ENCODE measurements at regions not wholly inside any gene's neighbourhood (a gene's known extent, or its start where the extent isn't known, plus 50 kb on each side); places are given as distances from the start of the nearest gene placed in this dataset.
A peak's percentile ranks its signal among the peaks of the same experiment; 100 is the strongest.

DNA sequence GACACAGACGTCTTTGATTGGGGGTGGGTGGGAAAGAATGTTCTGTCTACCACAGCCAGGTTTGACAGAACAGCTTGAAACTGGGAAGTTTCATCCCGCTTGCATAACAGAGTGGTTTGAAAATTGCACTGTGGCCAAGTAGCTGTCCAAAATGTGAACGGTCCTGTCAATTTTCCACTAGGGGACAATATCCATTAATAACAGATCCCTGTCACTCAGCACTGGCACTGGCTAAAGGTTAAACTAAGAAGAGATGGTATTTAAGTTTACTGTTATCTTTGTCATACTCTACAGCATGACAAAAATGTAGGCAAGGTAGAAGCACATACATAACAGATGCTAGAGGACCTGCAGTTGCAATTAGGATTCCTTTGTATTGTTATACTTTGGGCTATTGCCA is 55.6 kb upstream of the ACMSD start (continued):
- TF ChIP-seq, protein P1, sequence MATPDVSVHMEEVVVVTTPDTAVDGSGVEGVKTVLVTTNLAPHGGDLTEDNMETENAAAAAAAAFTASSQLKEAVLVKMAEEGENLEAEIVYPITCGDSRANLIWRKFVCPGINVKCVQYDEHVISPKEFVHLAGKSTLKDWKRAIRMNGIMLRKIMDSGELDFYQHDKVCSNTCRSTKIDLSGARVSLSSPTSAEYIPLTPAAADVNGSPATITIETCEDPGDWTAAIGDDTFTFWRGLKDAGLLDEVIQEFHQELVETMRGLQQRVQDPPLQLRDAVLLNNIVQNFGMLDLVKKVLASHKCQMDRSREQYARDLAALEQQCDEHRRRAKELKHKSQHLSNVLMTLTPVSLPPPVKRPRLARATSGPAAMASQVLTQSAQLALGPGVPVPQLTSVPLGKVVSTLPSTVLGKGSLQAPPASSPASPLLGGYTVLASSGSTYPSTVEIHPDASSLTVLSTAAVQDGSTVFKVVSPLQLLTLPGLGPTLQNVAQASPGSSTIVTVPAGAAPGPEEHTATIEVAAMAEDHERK (CRISPR knock-in tag; IDR thresholded peaks at IDR 0.05; ENCODE audit: low read depth) = no peak
- TF ChIP-seq ZNF34 (CRISPR knock-in tag; IDR thresholded peaks at IDR 0.05; ENCODE audit: borderline replicate concordance) = no peak
- TF ChIP-seq, protein P2, sequence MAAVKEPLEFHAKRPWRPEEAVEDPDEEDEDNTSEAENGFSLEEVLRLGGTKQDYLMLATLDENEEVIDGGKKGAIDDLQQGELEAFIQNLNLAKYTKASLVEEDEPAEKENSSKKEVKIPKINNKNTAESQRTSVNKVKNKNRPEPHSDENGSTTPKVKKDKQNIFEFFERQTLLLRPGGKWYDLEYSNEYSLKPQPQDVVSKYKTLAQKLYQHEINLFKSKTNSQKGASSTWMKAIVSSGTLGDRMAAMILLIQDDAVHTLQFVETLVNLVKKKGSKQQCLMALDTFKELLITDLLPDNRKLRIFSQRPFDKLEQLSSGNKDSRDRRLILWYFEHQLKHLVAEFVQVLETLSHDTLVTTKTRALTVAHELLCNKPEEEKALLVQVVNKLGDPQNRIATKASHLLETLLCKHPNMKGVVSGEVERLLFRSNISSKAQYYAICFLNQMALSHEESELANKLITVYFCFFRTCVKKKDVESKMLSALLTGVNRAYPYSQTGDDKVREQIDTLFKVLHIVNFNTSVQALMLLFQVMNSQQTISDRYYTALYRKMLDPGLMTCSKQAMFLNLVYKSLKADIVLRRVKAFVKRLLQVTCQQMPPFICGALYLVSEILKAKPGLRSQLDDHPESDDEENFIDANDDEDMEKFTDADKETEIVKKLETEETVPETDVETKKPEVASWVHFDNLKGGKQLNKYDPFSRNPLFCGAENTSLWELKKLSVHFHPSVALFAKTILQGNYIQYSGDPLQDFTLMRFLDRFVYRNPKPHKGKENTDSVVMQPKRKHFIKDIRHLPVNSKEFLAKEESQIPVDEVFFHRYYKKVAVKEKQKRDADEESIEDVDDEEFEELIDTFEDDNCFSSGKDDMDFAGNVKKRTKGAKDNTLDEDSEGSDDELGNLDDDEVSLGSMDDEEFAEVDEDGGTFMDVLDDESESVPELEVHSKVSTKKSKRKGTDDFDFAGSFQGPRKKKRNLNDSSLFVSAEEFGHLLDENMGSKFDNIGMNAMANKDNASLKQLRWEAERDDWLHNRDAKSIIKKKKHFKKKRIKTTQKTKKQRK (IDR thresholded peaks at IDR 0.05; ENCODE audit: low read length) = no peak
- TF ChIP-seq IKZF4 (CRISPR knock-in tag; IDR thresholded peaks at IDR 0.05; ENCODE audit: borderline replicate concordance, low read depth, not compliant biosample characterization) = no peak
- no peak for TF ChIP-seq ZNF737 (CRISPR knock-in tag; IDR thresholded peaks at IDR 0.05; ENCODE audit: borderline replicate concordance)
- TF ChIP-seq, protein P3, sequence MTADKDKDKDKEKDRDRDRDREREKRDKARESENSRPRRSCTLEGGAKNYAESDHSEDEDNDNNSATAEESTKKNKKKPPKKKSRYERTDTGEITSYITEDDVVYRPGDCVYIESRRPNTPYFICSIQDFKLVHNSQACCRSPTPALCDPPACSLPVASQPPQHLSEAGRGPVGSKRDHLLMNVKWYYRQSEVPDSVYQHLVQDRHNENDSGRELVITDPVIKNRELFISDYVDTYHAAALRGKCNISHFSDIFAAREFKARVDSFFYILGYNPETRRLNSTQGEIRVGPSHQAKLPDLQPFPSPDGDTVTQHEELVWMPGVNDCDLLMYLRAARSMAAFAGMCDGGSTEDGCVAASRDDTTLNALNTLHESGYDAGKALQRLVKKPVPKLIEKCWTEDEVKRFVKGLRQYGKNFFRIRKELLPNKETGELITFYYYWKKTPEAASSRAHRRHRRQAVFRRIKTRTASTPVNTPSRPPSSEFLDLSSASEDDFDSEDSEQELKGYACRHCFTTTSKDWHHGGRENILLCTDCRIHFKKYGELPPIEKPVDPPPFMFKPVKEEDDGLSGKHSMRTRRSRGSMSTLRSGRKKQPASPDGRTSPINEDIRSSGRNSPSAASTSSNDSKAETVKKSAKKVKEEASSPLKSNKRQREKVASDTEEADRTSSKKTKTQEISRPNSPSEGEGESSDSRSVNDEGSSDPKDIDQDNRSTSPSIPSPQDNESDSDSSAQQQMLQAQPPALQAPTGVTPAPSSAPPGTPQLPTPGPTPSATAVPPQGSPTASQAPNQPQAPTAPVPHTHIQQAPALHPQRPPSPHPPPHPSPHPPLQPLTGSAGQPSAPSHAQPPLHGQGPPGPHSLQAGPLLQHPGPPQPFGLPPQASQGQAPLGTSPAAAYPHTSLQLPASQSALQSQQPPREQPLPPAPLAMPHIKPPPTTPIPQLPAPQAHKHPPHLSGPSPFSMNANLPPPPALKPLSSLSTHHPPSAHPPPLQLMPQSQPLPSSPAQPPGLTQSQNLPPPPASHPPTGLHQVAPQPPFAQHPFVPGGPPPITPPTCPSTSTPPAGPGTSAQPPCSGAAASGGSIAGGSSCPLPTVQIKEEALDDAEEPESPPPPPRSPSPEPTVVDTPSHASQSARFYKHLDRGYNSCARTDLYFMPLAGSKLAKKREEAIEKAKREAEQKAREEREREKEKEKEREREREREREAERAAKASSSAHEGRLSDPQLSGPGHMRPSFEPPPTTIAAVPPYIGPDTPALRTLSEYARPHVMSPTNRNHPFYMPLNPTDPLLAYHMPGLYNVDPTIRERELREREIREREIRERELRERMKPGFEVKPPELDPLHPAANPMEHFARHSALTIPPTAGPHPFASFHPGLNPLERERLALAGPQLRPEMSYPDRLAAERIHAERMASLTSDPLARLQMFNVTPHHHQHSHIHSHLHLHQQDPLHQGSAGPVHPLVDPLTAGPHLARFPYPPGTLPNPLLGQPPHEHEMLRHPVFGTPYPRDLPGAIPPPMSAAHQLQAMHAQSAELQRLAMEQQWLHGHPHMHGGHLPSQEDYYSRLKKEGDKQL (CRISPR knock-in tag; IDR thresholded peaks at IDR 0.05; ENCODE audit: low read depth) = no peak
- TF ChIP-seq, protein P4, sequence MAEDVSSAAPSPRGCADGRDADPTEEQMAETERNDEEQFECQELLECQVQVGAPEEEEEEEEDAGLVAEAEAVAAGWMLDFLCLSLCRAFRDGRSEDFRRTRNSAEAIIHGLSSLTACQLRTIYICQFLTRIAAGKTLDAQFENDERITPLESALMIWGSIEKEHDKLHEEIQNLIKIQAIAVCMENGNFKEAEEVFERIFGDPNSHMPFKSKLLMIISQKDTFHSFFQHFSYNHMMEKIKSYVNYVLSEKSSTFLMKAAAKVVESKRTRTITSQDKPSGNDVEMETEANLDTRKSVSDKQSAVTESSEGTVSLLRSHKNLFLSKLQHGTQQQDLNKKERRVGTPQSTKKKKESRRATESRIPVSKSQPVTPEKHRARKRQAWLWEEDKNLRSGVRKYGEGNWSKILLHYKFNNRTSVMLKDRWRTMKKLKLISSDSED (CRISPR knock-in tag; IDR thresholded peaks at IDR 0.05) = no peak
- TF ChIP-seq, protein P5, sequence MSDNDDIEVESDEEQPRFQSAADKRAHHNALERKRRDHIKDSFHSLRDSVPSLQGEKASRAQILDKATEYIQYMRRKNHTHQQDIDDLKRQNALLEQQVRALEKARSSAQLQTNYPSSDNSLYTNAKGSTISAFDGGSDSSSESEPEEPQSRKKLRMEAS (IDR thresholded peaks at IDR 0.05) = no peak
- TF ChIP-seq KAT8 (CRISPR knock-in tag; IDR thresholded peaks at IDR 0.05) = 0 out of 2 replicates have a peak, but pooled peaks have one; percentile 28
- TF ChIP-seq ZNF205 (CRISPR knock-in tag; IDR thresholded peaks at IDR 0.05) = no peak
- no peak for TF ChIP-seq ZNF773 (CRISPR knock-in tag; IDR thresholded peaks at IDR 0.05; ENCODE audit: borderline replicate concordance)
- TF ChIP-seq, protein P6, sequence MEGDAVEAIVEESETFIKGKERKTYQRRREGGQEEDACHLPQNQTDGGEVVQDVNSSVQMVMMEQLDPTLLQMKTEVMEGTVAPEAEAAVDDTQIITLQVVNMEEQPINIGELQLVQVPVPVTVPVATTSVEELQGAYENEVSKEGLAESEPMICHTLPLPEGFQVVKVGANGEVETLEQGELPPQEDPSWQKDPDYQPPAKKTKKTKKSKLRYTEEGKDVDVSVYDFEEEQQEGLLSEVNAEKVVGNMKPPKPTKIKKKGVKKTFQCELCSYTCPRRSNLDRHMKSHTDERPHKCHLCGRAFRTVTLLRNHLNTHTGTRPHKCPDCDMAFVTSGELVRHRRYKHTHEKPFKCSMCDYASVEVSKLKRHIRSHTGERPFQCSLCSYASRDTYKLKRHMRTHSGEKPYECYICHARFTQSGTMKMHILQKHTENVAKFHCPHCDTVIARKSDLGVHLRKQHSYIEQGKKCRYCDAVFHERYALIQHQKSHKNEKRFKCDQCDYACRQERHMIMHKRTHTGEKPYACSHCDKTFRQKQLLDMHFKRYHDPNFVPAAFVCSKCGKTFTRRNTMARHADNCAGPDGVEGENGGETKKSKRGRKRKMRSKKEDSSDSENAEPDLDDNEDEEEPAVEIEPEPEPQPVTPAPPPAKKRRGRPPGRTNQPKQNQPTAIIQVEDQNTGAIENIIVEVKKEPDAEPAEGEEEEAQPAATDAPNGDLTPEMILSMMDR (CRISPR knock-in tag; IDR thresholded peaks at IDR 0.05) = peak; percentile 83
- no peak for TF ChIP-seq PRPF4 (IDR thresholded peaks at IDR 0.05; ENCODE audit: low read depth, low read length, poor library complexity, severe bottlenecking)
- TF ChIP-seq ZNF12 (CRISPR knock-in tag; IDR thresholded peaks at IDR 0.05) = no peak
